ENCODE measurements at regions not wholly inside any gene's neighbourhood (a gene's known extent, or its start where the extent isn't known, plus 50 kb on each side); places are given as distances from the start of the nearest gene placed in this dataset.

GRCh38 chr1:191590578-191590977 is 567.7 kb upstream of the RGS18 start:
- DNase-seq (ENCODE audit: low read depth): no peak
- H3K4me3 ChIP-seq (ENCODE audit: low read depth, low read length): no peak overlapping the region
- TF ChIP-seq, protein P1, sequence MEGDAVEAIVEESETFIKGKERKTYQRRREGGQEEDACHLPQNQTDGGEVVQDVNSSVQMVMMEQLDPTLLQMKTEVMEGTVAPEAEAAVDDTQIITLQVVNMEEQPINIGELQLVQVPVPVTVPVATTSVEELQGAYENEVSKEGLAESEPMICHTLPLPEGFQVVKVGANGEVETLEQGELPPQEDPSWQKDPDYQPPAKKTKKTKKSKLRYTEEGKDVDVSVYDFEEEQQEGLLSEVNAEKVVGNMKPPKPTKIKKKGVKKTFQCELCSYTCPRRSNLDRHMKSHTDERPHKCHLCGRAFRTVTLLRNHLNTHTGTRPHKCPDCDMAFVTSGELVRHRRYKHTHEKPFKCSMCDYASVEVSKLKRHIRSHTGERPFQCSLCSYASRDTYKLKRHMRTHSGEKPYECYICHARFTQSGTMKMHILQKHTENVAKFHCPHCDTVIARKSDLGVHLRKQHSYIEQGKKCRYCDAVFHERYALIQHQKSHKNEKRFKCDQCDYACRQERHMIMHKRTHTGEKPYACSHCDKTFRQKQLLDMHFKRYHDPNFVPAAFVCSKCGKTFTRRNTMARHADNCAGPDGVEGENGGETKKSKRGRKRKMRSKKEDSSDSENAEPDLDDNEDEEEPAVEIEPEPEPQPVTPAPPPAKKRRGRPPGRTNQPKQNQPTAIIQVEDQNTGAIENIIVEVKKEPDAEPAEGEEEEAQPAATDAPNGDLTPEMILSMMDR (IDR thresholded peaks at IDR 0.05; ENCODE audit: control insufficient read depth, extremely low read depth, insufficient read depth): no peak

- no peak overlapping the region for H3K4me3 ChIP-seq (ENCODE audit: low read depth, low read length)
- DNase-seq (ENCODE audit: low read depth): no peak
- TF ChIP-seq, protein P1 (IDR thresholded peaks at IDR 0.05; ENCODE audit: control insufficient read depth, extremely low read depth, insufficient read depth): no peak
These were observed 566.2 kb upstream of the RGS18 start for GRCh38 chr1:191592039-191592438.

DNA sequence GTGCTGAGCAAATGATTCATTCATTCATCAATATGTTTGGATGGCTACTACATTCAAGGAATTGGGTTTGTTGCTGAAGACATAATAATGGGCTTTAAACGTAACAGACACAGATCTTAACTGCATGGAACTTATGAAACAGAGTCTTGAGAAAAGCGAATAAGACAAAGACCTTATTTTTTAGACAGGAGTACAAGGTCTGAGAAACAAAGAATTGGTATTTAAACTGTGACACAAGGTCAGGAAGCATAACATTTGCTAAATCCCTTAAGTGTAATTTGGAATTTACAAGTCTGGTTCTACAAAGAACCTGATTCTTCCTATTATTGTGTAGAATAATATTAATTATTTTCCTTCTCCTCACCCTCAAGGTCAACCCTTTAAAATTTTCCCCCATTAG is 565.4 kb upstream of the RGS18 start:
- no peak for DNase-seq (ENCODE audit: low read depth)
- TF ChIP-seq, protein P1 (IDR thresholded peaks at IDR 0.05; ENCODE audit: control insufficient read depth, extremely low read depth, insufficient read depth): no peak
- no peak overlapping the region for H3K4me3 ChIP-seq (ENCODE audit: low read depth, low read length)

- TF ChIP-seq, protein P1 (IDR thresholded peaks at IDR 0.05; ENCODE audit: control insufficient read depth, extremely low read depth, insufficient read depth): no peak
- H3K4me3 ChIP-seq (ENCODE audit: low read depth, low read length): no peak overlapping the region
- no peak for DNase-seq (ENCODE audit: low read depth)
These were observed 563.1 kb upstream of the RGS18 start for GRCh38 chr1:191595170-191595569.

GRCh38 chr1:191608367-191608766 is 549.9 kb upstream of the RGS18 start:
- peak; percentile 28 for DNase-seq (ENCODE audit: low read depth)
- no peak overlapping the region for H3K4me3 ChIP-seq (ENCODE audit: low read depth, low read length)
- TF ChIP-seq, protein P1 (IDR thresholded peaks at IDR 0.05; ENCODE audit: control insufficient read depth, extremely low read depth, insufficient read depth): no peak

DNA sequence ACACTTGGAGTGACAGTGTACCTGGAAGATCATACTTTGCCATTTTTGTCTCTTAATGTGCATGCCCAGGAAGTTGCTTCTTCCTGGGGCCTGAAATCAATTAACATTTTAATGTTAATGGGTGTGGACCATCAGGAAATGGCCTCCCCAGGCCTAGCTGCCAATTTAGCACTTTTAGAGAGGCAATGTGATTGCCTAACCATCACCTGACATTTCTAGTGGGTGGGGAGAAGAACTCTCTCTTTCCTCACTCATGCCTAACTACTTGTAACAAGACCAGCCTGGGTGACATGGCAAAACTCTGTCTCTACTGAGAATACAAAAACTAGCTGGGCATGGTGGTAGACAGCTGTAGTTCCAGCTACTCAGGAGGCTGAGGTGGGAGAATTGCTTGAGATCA is 549.0 kb upstream of the RGS18 start:
- no peak for DNase-seq (ENCODE audit: low read depth)
- H3K4me3 ChIP-seq (ENCODE audit: low read depth, low read length): no peak overlapping the region
- TF ChIP-seq, protein P1 (IDR thresholded peaks at IDR 0.05; ENCODE audit: control insufficient read depth, extremely low read depth, insufficient read depth): no peak

DNA sequence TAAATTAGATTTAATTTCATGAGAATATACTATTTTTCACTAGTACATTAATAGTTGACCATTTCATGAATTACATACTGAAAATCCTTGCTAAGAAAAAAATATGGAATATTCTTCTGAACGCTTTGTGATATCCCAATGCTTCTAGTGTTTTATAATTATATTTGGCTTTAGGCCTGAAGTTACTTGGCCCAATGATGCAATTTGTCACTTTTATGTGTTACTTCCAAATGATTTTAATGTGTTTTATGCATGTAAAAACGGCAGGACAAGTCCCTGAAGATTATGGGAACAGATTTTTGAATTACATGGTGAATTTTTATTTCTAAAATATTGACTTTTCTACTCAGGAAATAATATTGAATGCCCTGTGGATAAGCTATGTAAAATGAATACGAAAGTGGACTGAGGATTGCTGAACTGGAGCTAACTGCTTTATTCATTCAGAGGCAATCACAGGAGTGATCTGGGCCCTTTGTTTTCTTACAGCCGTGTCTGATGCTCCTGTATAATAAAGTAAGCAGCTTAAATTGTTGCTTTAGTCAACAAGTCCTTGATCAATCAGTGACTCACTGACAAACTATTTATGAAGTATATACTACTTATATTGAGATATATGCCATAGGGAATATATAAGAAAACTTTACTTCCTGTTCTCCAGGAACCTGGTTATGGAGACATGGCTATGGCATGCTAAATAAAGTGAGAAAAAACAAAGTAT is 543.0 kb upstream of the RGS18 start:
- no peak for DNase-seq (ENCODE audit: low read depth)
- H3K4me3 ChIP-seq (ENCODE audit: low read depth, low read length): no peak overlapping the region
- TF ChIP-seq, protein P1 (IDR thresholded peaks at IDR 0.05; ENCODE audit: control insufficient read depth, extremely low read depth, insufficient read depth): no peak

All from LNCaP clone FGC (cell line).